OCI-LY7 (cell line): ENCODE measurements at regions not wholly inside any gene's neighbourhood (a gene's known extent, or its start where the extent isn't known, plus 50 kb on each side); places are given as distances from the start of the nearest gene placed in this dataset.

Source experiments
- BruUV-seq: library from RNA; stranded (reverse); fragments of 400-500 nt; replicated peaks from 2 replicates; lab custom pipeline; 2021; lab: Mats Ljungman, UMichigan
- CTCF ChIA-PET: fragments of 300-600 bp; sonication (Branson Sonifier 250); formaldehyde crosslinking; loops from one replicate; lab custom pipeline; 2022; ENCODE audit warnings: antibody characterized with exemption; ENCODE audit not compliant: unreplicated experiment; lab: Charles Lee
- POLR2A ChIA-PET: fragments of 300-600 bp; sonication (Branson Sonifier 250); formaldehyde crosslinking; loops from one replicate; lab custom pipeline; 2022; ENCODE audit warnings: antibody characterized with exemption; lab: Charles Lee
- DNase-seq: peaks from one replicate; pipeline ENCODE4 v3.0.0-alpha.2; 2015; ENCODE audit warnings: low spot score
- H2AFZ ChIP-seq: fragments of 200-600 bp; sonication (generic), shearing (Covaris generic); 2 replicates; pipeline ENCODE4 v1.6.1; 2014; ENCODE audit warnings: mild to moderate bottlenecking, antibody characterized with exemption, low read length, moderate library complexity
- H3K27ac ChIP-seq: fragments of 200-600 bp; sonication (generic); 2 replicates; pipeline ENCODE4 v1.5.1; 2014; ENCODE audit warnings: mixed run types, low read depth, mild to moderate bottlenecking, moderate library complexity, low read length, inconsistent platforms; ENCODE audit not compliant: poor library complexity, severe bottlenecking
- H3K36me3 ChIP-seq: fragments of 200-600 bp; sonication (generic); 2 replicates; pipeline ENCODE4 v1.6.1; 2014; ENCODE audit warnings: mild to moderate bottlenecking, antibody characterized with exemption, low read length, moderate library complexity, mixed read lengths; ENCODE audit not compliant: insufficient read depth
- H3K4me1 ChIP-seq: fragments of 200-600 bp; sonication (generic); 2 replicates; pipeline ENCODE4 v1.5.1; 2014; ENCODE audit warnings: mild to moderate bottlenecking, low read length; ENCODE audit not compliant: insufficient read depth, poor library complexity, severe bottlenecking
- H3K4me2 ChIP-seq: fragments of 200-600 bp; sonication (generic); 2 replicates; pipeline ENCODE4 v1.6.1; 2014; ENCODE audit warnings: mild to moderate bottlenecking, low read length
- H3K4me3 ChIP-seq: fragments of 200-600 bp; sonication (generic); 2 replicates; pipeline ENCODE4 v1.5.1; 2014; ENCODE audit warnings: mild to moderate bottlenecking, low read depth, low read length; ENCODE audit not compliant: poor library complexity, severe bottlenecking
- H3K79me2 ChIP-seq: fragments of 200-600 bp; sonication (generic); 2 replicates; pipeline ENCODE4 v1.6.1; 2016; ENCODE audit warnings: low read depth, mild to moderate bottlenecking, low read length, moderate library complexity, mixed read lengths; ENCODE audit not compliant: insufficient read depth
- H3K9me2 ChIP-seq: fragments of 200-600 bp; sonication (generic); 2 replicates; pipeline ENCODE4 v1.6.1; 2016; ENCODE audit warnings: mild to moderate bottlenecking, low read length, mixed read lengths; ENCODE audit not compliant: insufficient read depth
- H3K9me3 ChIP-seq: fragments of 200-600 bp; sonication (generic); 2 replicates; pipeline ENCODE4 v1.6.1; 2014; ENCODE audit warnings: mild to moderate bottlenecking, mixed run types, low read length, mixed read lengths
- H4K20me1 ChIP-seq: fragments of 200-600 bp; sonication (generic); 2 replicates; pipeline ENCODE4 v1.6.1; 2014; ENCODE audit warnings: mild to moderate bottlenecking, antibody characterized with exemption, low read length, moderate library complexity, mixed read lengths; ENCODE audit not compliant: insufficient read depth
- EZH2phosphoT487 ChIP-seq: fragments of 200-600 bp; sonication (generic); IDR thresholded peaks from 2 replicates; pipeline ENCODE4 v1.6.1; 2018; ENCODE audit warnings: low read depth, borderline replicate concordance, mild to moderate bottlenecking, mixed run types, antibody characterized with exemption, low read length, moderate library complexity, mixed read lengths
- intact Hi-C: fragments of 100-400 bp; cut with micrococcal nuclease; formaldehyde crosslinking; loops from one replicate; pipeline ENCODE4 v1.10.0; 2022; ENCODE audit not compliant: unreplicated experiment
- TF ChIP-seq, protein P1 (sequence below): fragments of 200-600 bp; sonication (generic); conservative IDR thresholded peaks from 2 replicates; pipeline ENCODE4 v1.5.1; 2014; ENCODE audit warnings: mild to moderate bottlenecking, antibody characterized with exemption, low read length, moderate library complexity, mixed read lengths

DNA sequence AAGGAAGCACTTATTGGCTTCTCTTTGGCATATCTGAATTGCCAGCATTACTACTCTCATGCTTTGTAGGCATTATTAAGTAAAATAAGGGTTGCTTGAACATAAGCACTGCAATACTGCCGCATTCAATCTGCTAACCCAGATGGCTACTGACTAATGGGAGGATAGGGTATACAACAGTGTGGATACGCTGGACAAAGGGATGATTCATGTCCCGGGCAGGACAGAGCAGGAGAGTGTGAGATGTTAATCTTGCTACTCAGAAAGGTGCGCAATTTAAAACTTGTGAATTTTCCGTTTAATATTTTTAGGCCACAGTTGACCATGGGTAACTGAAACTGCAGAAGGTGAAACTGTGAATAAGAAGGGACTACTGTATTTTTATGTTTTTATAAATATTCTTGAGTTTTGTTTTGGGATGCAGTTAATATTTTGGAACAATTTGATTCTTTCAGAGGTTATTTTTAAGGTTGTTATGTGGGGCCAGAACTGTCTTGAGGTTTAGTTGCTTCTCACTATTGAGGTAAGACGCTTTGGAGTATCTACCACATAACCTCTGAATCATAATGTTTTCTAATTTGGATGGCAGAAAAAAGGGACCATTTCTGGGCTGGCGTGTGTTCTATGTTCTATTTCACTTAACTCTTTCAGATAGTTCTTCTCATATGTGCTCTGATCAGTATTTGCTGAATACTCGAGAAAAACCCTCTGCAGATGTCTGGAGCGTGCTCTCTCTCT is 75.7 kb upstream of the SYPL1 start:
- H3K4me2 ChIP-seq, result no peak overlapping the region
- intact Hi-C loops, result no loop called here
- no peaks in the 10 kb centered on the region for H4K20me1 ChIP-seq
- POLR2A ChIA-PET, result interaction anchor here (0.7 to 1.5 kb wide), 2 partner anchors 15 to 34 kb away, joined by 3 read pairs; no protein-coding TSS in a partner anchor
- H3K79me2 ChIP-seq, result no peaks in the 10 kb centered on the region
- CTCF ChIA-PET, result no interaction called here
- H3K4me1 ChIP-seq, result no peaks in the 10 kb centered on the region
- H3K9me2 ChIP-seq, result no peaks in the 10 kb centered on the region
- TF ChIP-seq, protein P1, sequence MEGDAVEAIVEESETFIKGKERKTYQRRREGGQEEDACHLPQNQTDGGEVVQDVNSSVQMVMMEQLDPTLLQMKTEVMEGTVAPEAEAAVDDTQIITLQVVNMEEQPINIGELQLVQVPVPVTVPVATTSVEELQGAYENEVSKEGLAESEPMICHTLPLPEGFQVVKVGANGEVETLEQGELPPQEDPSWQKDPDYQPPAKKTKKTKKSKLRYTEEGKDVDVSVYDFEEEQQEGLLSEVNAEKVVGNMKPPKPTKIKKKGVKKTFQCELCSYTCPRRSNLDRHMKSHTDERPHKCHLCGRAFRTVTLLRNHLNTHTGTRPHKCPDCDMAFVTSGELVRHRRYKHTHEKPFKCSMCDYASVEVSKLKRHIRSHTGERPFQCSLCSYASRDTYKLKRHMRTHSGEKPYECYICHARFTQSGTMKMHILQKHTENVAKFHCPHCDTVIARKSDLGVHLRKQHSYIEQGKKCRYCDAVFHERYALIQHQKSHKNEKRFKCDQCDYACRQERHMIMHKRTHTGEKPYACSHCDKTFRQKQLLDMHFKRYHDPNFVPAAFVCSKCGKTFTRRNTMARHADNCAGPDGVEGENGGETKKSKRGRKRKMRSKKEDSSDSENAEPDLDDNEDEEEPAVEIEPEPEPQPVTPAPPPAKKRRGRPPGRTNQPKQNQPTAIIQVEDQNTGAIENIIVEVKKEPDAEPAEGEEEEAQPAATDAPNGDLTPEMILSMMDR, result no peak
- no peak for TF ChIP-seq EZH2phosphoT487
- no TSS peak for BruUV-seq
- H3K36me3 ChIP-seq, result no peaks in the 10 kb centered on the region
- no peak overlapping the region for H2AFZ ChIP-seq
- no peaks in the 10 kb centered on the region for H3K9me3 ChIP-seq
- DNase-seq, result no peak
- H3K4me3 ChIP-seq, result no peak overlapping the region
- no peak overlapping the region for H3K27ac ChIP-seq

GRCh38 chr7:106185719-106186118 is 73.6 kb upstream of the SYPL1 start:
- Histone ChIP-seq H3K79me2 (no peaks in the 10 kb centered on the region), H3K9me3 (no peaks in the 10 kb centered on the region), H3K4me2 (no peak overlapping the region), H3K36me3 (no peaks in the 10 kb centered on the region), H3K9me2 (no peaks in the 10 kb centered on the region), H4K20me1 (no peaks in the 10 kb centered on the region), H3K4me1 (peaks cover 2% of the 10 kb centered on the region), H3K27ac (no peak overlapping the region), H2AFZ (no peak overlapping the region), H3K4me3 (no peak overlapping the region)
- ChIA-PET CTCF (no interaction called here), POLR2A (no interaction called here)
- no TSS peak for BruUV-seq
- intact Hi-C loops, result no loop called here
- no peak for TF ChIP-seq EZH2phosphoT487
- TF ChIP-seq, protein P1, result no peak
- no peak for DNase-seq

- H3K9me3 ChIP-seq, result no peaks in the 10 kb centered on the region
- H4K20me1 ChIP-seq, result no peaks in the 10 kb centered on the region
- no TSS peak for BruUV-seq
- H3K79me2 ChIP-seq, result no peaks in the 10 kb centered on the region
- intact Hi-C loops, result no loop called here
- H2AFZ ChIP-seq, result no peak overlapping the region
- H3K27ac ChIP-seq, result no peak overlapping the region
- peak; percentile 5 for DNase-seq
- peaks cover 19% of the 10 kb centered on the region for H3K4me1 ChIP-seq
- no peaks in the 10 kb centered on the region for H3K9me2 ChIP-seq
- ChIA-PET CTCF (no interaction called here), POLR2A (no interaction called here)
- no peaks in the 10 kb centered on the region for H3K36me3 ChIP-seq
- TF ChIP-seq EZH2phosphoT487, result no peak
- TF ChIP-seq, protein P1, result no peak
- no peak overlapping the region for H3K4me3 ChIP-seq
- H3K4me2 ChIP-seq, result no peak overlapping the region
Measured at GRCh38 chr7:106183952-106184351, 71.8 kb upstream of the SYPL1 start.
